Fibroblast of skin of right biceps (primary cell): ENCODE measurements at regions not wholly inside any gene's neighbourhood (a gene's known extent, or its start where the extent isn't known, plus 50 kb on each side); places are given as distances from the start of the nearest gene placed in this dataset.

ENCODE experiments used
- DNase-seq: peaks from one replicate; pipeline ENCODE4 v3.0.0-alpha.2; 2013

DNA sequence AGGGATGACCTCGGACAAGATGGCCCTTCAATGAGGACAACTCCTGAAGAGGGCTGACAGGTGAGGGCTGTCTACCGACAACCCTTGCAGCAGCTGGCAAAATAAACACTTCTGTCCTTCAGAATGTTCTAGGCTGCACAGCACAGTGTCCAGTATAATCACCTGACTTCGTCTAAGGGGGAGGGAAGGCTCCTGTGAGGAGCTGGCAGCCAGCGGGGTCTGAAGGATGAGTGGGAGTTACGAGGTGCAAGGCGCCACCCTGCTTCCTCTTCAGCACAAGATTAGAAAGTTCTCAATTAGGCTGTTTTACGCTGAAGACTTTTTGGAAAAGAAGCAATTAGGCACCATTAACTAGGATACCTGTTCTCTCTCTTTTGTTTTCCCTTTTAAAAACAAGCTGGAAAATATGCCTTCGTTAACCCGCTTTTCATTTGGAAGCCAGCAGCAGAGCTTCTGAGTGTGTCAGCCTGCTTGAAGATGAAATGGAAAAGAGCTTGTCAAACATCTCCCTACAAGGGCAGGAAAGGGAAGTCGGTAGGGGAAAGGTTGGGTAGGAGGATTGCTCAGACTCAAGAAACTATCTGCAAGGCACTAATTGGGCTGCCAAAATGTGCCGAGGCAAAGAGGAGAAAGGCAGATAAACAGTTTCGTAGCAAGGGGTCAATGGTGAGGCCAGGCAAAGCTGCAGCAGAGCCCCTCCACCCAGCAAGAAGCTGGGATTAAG, 592.2 kb upstream of the CADM1 start:
- DNase-seq: no peak

DNA sequence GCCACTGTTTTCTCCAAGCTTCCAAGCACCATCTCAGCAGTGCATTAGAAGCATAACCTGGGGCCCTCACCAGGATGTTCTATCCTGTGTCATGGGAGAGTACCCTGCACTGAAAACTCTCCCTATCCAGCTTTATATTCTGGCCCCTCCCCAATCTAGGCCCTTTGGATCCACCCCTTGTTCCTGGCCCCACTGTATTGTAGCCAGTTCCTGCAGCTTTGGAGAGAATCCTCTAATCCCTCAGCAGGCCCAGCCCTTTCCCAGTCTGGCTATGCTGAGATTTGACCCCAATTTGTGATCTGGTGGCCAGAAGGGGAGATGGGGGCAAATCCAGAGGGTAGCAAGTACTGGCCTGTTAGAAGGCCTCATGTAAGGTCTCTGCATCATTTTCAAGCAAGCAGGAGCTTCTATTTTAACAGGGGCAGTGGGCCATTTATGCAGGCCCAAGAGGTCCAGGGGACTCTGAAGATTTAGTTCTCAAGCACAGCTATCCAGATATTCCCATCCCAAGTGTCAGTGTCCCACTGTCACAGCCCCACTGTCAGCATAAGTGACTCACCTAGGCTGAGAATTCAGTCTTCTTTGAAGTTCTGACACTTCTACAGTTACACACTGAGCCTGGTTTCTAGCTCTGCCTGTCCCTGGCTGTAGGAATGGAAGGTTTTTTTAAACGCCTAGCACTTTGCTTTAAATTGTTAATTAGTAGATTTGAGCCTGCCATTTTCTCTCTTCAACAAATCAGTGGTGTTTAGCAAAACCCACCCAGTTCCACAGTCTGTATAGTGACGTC, 589.5 kb upstream of the CADM1 start:
- DNase-seq: no peak

DNA sequence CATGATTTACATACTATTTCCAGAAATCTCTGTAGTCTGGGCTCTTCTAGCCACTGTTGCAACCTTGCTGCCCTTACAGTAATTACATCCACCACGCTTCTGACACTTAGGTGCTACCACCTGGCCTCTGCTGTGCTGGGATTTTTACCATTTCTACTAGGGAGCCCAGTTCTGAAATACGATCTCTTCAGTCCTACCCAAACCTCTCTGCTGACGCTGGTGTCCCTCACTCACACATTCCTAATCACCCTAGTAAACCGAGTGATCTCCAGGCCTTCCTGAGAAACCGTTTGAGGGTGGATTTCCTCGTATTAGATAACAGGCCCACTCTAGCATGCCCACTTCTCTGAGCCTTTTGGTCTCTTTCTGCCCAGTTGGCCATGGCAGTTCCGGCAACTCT, 588.9 kb upstream of the CADM1 start:
- DNase-seq: no peak

- DNase-seq: no peak
Observed at GRCh38 chr11:116086426-116086825, 582.2 kb upstream of the CADM1 start.

DNA sequence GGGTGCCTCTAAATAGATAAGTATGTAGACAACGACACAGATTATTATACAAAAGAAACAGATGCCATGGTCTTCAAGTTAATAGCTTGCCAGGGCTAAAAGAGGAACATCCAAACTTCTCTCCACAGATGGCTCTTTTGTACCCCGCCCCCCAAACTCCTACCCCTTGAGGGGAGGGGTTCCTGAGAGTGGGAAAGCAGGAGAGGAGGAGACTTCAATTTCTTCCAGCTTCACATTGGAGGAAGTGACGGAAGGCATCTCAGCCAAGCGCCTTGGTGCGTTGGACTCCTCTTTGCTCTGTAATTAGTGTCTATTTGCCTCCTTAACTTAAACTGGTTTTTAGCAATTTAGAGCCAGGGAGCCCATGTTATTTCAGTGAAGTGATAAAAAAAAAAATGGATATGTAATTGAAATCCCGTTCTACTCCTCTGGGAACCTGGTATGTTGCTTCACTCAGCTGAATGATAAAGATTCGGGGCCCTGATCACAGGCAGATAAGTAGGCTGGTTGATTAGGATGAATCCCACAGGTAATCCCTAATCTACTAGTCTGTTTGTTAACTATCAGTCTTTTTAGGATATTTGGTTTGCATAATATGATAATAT, 580.9 kb upstream of the CADM1 start:
- no peak for DNase-seq

DNA sequence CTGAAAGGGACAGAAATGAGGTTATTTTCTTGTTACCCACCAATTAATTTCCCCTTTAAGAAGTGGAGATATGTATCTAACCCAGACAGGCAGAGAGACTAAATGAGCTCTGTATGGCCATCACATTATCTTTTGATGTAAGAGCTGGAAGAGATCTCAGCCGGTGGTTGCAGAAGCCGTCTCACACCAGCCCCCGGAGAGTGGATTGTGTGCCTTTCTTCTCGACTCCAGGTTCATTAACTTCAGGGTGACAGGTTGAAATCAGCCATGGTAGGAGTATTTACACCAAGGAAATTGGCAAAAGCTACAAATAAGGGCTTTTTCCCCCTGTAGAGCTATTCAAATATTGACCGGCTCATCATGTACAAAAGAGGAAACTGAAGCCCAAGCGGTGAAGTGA, 580.3 kb upstream of the CADM1 start:
- DNase-seq: no peak

- no peak for DNase-seq
Observed at GRCh38 chr11:116082256-116082655, 578.0 kb upstream of the CADM1 start.

DNA sequence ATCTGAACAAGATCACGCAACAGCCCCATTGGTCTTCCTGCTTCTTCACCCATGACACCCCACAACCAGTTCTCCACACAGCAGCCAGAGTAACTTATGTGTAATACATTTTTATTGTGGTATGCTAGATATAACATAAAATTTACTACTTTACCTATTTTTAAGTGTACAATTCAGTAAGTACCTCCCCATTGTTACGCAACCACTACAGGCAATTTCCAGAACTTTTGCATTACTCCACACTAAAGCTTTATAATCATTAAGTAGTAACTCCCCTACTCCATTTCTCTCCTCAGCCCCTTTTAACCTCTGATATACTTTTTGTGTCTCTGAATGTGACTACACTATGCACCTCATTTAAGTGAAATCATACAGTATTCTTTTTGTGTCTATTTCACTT, 575.4 kb upstream of the CADM1 start:
- no peak for DNase-seq

DNA sequence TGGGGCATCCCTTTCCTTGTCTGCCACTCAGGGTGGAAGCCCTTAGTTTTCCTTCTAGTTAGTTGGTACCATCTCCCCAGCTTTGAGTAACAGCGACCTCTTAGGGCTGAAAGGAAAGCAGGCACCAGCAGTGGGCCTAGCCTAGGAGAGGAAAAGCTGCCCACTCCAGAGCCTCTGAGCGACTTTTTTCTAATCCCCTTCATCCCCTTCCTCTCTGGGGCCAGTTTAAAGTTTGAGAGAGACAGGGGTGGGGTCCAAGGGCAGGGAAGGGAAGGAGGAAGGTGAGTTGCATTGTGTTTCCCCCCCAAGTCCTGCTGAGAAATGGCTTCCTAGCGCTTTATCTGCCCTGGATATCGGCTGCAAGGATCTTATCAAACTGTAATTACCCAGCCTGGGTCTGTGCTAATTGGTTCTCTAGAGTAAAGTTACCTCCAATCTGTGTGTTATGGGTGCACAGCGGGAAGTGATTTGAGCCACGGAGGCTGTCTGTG, 573.9 kb upstream of the CADM1 start:
- DNase-seq: peak; percentile 19

DNA sequence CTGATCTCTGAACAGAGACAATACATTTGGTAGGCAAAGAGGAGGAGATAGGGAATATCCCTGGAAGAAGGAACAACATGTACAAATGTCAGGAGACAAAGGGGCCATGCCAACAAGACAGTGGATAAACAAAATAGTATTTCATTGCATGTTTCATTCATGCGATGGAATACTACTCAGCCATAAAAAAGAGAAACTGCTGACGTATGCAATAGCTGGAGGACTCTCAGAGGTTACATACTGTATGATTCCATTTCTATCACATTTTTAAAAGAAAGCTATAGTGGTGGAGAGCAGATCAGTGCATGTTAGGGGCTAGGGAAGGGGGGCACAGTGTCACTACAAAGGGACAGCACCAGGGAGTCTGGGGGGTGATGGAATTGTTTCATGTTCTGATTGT, 572.9 kb upstream of the CADM1 start:
- no peak for DNase-seq

DNA sequence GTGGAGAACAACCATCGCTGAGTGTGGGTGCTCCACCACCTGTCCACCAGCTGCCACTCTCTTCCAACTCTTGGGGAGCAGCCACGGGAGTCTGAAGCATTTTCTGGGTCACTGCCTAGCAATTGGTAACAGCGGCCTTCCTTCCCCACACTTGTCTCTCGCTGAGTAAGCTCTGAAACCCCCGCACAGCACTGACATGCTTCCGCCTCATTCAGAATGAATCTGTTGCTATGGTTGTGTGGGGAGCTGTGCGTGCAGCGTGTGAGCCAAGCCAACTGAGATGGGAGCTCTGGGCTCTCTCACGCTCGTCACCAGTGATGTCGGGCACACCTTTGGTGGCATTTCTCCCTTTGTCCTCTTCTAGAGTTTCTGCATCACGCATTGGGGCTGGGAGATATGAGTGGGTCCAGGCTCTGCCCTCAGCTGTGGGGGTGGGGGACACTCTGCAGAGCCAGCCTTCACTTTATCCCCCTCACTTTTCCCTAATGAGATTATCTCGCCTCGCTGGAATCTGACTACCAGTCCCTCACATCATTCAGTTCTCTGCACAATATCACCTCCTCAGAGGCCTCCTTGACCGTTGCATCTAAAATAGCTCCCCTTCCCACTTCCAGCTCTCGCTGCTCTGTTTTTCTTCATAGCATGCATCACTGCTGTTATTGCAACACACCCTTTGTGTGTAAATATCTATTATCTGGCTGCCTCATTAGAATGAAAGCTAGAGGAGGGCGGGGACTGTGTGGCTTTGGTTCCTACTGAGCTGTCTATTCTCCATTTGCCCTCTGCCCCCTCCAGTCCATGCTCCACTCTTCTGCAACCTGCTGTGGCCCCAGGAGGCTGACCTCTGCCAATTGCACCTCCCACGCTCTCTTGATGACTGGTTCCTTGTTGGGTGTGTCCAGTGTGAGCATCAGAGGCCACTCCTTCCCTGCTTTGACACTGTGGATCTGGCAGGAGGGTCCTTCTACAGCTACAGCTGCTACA, 569.9 kb upstream of the CADM1 start:
- DNase-seq: peak; percentile 33

DNA sequence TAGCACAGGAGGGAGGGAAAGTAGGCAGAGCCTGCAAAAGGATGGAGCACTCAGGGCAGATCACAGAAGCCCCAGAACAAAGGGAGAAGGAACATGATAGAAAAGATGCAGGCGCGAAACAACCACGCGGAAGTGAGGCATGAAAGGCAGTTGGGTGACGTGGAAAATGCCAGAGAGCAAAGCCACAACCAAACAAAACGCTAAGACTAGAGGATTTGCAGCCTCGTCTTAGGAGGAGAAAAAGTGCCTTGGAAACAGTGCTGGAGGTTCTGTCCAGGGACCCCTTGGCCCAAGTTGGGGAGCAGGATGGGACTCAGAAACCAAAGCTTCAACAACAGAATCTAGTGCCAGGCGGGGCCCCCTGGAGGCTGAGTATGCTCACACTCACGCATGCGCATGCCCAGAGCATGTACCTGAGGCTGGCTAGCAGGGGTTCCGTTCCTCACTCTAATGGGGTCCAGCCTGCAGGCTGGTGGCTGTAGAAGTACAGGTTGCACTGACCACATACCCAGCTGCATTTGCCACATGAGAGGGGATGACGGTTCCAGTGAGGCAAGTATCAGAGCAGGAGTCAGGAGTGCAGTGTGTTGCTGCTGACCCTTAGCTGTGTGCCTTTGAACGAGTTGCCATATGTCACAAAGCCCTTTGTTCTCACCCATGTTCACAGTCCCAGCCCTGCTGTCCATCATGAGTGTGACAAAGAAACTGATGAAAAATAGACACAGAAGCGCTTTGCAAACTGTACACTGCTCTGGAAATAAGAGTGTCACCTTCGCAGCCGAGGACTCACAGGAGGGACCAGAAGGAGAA, 568.6 kb upstream of the CADM1 start:
- no peak for DNase-seq

DNA sequence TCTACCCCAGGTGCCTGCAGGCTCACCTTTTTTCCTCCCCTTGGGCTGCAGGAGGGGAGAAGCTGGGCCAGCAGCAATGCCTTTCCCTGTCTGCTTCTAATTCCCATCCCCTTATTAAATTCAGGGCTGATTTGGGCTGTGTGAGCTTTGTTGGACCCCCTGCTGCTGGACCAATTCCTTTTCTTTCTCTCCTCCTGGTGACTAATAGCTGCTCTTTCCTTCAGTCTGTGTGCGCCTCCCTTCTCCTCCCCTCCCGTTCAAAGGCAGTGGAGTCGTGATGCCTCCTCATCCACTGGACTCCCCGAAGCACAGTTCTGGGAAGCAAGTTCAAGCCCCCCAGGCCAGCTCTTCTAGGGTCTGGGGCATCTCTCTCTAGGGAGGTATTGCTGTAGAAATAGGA, 567.9 kb upstream of the CADM1 start:
- DNase-seq: no peak

DNA sequence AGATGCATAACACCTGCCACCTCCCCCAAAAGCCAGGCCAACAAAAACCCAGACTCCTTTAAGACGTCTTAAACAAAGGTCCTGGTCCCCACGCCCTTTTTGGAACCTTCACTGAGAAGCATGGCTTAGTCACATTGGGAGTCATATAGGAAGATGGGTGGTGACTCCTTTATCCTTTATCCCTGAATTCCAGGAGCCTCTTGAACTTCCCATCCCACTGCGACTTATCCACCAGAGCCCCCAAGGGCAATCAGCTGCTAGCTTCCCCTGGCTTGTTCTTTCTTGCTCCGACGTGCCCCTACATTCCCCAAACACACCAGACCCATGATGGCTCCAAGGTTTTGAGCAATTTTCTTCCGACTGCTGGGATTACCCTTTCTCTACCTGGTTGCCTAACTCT, 567.0 kb upstream of the CADM1 start:
- no peak for DNase-seq

GRCh38 chr11:116070520-116070919, 566.3 kb upstream of the CADM1 start:
- peak; percentile 17 for DNase-seq

- DNase-seq: no peak
Observed at GRCh38 chr11:116066777-116067176, 562.6 kb upstream of the CADM1 start.

DNA sequence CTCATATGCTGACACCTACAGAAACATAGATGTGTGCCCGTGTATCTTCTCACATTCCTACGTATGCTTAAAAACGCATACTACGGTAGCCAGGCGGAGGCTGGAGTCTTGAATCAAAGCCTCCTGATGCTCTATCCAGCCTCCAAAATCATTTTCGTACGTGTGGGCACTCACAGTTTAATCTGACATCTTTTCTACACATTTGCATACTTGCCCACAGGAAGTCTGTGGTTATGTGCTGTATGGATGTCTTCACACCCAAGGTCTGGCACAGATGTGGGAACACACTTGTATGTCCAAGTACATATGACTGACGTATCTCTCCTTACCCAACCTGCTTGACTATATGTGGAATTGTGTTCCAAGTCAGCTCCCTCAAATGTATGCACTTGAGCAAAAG, 561.8 kb upstream of the CADM1 start:
- DNase-seq: no peak

- no peak for DNase-seq
Observed at GRCh38 chr11:116065191-116065895, 561.1 kb upstream of the CADM1 start.

DNA sequence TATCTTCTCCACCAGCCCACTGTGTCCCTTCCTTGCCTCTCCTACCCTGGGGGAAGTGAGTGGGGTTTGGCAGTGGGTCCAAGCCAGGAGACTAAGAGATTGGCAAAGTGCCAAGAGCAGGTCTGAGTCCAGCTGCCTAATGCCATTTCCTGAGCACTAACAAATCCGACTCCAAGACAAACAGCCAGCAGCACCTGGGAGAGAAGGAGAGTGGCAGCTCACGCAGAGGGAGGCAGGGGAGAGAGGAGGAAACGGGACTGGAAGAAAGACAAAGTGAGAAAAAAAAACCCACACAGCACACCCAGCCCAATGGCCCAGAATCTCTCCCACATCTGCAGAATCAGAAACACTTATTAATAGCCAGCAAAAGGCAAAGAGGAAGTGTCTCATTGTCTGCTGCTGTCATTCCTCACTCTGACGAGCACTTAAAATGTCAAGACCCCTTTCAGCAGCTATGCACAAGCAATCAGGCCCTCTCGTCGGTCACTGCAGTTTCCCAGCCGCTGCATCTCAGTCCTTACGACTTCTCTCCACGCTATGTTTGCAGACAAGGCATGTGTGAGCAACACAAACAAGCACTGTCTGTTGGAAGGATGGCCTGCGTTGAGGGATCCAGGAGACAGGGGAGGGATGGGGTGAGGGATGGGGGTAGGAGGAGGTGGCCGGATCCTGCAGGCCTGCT, 558.4 kb upstream of the CADM1 start:
- no peak for DNase-seq

DNA sequence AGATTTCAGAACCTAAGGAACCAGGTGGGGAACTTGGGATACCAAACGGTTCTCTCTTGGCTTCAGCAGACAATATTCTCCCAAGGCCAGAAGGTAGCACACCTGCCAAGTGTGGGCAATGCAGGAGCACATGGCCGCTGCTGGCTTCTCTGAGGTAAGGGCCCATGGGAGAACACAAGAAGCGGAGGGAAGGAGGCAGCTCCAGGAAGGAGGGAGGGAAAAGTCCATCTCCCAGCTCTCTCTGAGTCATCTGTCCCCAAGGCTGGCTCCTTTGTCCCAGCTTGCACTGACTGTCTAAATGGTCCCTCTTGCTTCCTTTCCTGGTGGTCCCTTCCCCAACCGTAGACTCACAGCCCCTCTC, 557.9 kb upstream of the CADM1 start:
- DNase-seq: no peak

- no peak for DNase-seq
Observed at GRCh38 chr11:116061322-116061721, 557.1 kb upstream of the CADM1 start.
